ENCODE measurements at regions not wholly inside any gene's neighbourhood (a gene's known extent, or its start where the extent isn't known, plus 50 kb on each side); places are given as distances from the start of the nearest gene placed in this dataset.

DNA sequence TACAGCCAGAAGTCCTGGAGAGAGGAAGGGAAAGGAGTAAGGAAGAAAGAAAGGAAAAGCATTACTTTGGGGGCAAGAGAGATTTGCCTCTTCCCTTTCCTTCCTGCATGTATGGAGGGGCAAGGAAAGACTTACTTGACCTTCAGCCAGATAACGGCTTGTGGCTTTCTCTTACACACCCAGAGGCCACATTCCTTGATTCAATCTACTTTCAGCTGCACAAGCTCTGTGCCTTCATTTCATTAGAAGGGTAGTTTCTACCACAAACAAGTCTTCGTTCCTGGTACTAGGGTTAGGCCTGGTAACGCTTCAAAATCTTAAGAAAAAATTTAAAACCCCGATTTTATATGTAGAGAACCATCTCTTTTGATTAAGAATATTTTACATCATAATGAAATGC lies 835.9 kb downstream of the TUSC7 start:
- no peak for TF ChIP-seq POLR2AphosphoS5 (IDR thresholded peaks at IDR 0.05; ENCODE audit: insufficient read depth in 1 of 2, low read depth in 1 of 2)
- TF ChIP-seq, protein P1, sequence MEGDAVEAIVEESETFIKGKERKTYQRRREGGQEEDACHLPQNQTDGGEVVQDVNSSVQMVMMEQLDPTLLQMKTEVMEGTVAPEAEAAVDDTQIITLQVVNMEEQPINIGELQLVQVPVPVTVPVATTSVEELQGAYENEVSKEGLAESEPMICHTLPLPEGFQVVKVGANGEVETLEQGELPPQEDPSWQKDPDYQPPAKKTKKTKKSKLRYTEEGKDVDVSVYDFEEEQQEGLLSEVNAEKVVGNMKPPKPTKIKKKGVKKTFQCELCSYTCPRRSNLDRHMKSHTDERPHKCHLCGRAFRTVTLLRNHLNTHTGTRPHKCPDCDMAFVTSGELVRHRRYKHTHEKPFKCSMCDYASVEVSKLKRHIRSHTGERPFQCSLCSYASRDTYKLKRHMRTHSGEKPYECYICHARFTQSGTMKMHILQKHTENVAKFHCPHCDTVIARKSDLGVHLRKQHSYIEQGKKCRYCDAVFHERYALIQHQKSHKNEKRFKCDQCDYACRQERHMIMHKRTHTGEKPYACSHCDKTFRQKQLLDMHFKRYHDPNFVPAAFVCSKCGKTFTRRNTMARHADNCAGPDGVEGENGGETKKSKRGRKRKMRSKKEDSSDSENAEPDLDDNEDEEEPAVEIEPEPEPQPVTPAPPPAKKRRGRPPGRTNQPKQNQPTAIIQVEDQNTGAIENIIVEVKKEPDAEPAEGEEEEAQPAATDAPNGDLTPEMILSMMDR (IDR thresholded peaks at IDR 0.05), result no peak
